ENCODE measurements at regions not wholly inside any gene's neighbourhood (a gene's known extent, or its start where the extent isn't known, plus 50 kb on each side); places are given as distances from the start of the nearest gene placed in this dataset.
A peak's percentile ranks its signal among the peaks of the same experiment; 100 is the strongest.

- H3K79me2 ChIP-seq, result no peaks in the 10 kb centered on the region
- no peaks in the 10 kb centered on the region for H3K36me3 ChIP-seq (replicated peaks; ENCODE audit: insufficient read depth, low read depth)
- no peaks in the 10 kb centered on the region for H3K9me2 ChIP-seq (replicated peaks; ENCODE audit: insufficient read depth)
- no peaks in the 10 kb centered on the region for H4K20me1 ChIP-seq (ENCODE audit: insufficient read depth, poor library complexity, severe bottlenecking)
- H3K9me3 ChIP-seq (ENCODE audit: low read depth), result no peaks in the 10 kb centered on the region
- no peak overlapping the region for H3K27ac ChIP-seq
- no peak overlapping the region for H3K4me3 ChIP-seq
- WGBS (ENCODE audit: low lambda C conversion rate, missing lambda C conversion rate), result 93% methylated on average over 5 of the region's 5 CpGs
- H2AFZ ChIP-seq, result no peak overlapping the region
- no peak for TF ChIP-seq CTCF (IDR thresholded peaks at IDR 0.05; ENCODE audit: poor library complexity)
- TF ChIP-seq EZH2phosphoT487 (IDR thresholded peaks at IDR 0.05; ENCODE audit: low read depth, severe bottlenecking, unreplicated experiment), result no peak
- TF ChIP-seq EZH2 (IDR thresholded peaks at IDR 0.05; ENCODE audit: borderline replicate concordance), result no peak
- H3K4me2 ChIP-seq, result no peak overlapping the region
- no peaks in the 10 kb centered on the region for H3K4me1 ChIP-seq (ENCODE audit: insufficient read depth)
- DNase-seq (ENCODE audit: low spot score), result no peak
- H3K27me3 ChIP-seq, result peaks cover 53% of the 10 kb centered on the region
Measured at GRCh38 chr5:167575330-167575729, 716.1 kb upstream of the WWC1 start.

- H3K9me2 ChIP-seq (replicated peaks; ENCODE audit: insufficient read depth), result no peaks in the 10 kb centered on the region
- 82% methylated on average over 2 of the region's 2 CpGs for WGBS (ENCODE audit: low lambda C conversion rate, missing lambda C conversion rate)
- H4K20me1 ChIP-seq (ENCODE audit: insufficient read depth, poor library complexity, severe bottlenecking), result no peaks in the 10 kb centered on the region
- H3K79me2 ChIP-seq, result no peaks in the 10 kb centered on the region
- peaks cover 50% of the 10 kb centered on the region for H3K27me3 ChIP-seq
- no peaks in the 10 kb centered on the region for H3K4me1 ChIP-seq (ENCODE audit: insufficient read depth)
- H2AFZ ChIP-seq, result no peak overlapping the region
- DNase-seq (ENCODE audit: low spot score), result no peak
- no peak overlapping the region for H3K27ac ChIP-seq
- no peaks in the 10 kb centered on the region for H3K36me3 ChIP-seq (replicated peaks; ENCODE audit: insufficient read depth, low read depth)
- H3K4me3 ChIP-seq, result no peak overlapping the region
- H3K4me2 ChIP-seq, result no peak overlapping the region
- H3K9me3 ChIP-seq (ENCODE audit: low read depth), result no peaks in the 10 kb centered on the region
- TF ChIP-seq EZH2 (IDR thresholded peaks at IDR 0.05; ENCODE audit: borderline replicate concordance), result no peak
- peak; percentile 25 for TF ChIP-seq CTCF (IDR thresholded peaks at IDR 0.05; ENCODE audit: poor library complexity)
- TF ChIP-seq EZH2phosphoT487 (IDR thresholded peaks at IDR 0.05; ENCODE audit: low read depth, severe bottlenecking, unreplicated experiment), result no peak
Measured at GRCh38 chr5:167576126-167576525, 715.3 kb upstream of the WWC1 start.

- WGBS (ENCODE audit: low lambda C conversion rate, missing lambda C conversion rate), result 42% methylated on average over 4 of the region's 4 CpGs
- no peaks in the 10 kb centered on the region for H3K36me3 ChIP-seq (replicated peaks; ENCODE audit: insufficient read depth, low read depth)
- no peak overlapping the region for H3K4me2 ChIP-seq
Measured at GRCh38 chr5:167576897-167577296, 714.5 kb upstream of the WWC1 start.

More at GRCh38 chr5:167576897-167577296, 714.5 kb upstream of the WWC1 start:
- H3K9me2 ChIP-seq (replicated peaks; ENCODE audit: insufficient read depth), result no peaks in the 10 kb centered on the region
- no peaks in the 10 kb centered on the region for H4K20me1 ChIP-seq (ENCODE audit: insufficient read depth, poor library complexity, severe bottlenecking)
- no peaks in the 10 kb centered on the region for H3K79me2 ChIP-seq
- TF ChIP-seq CTCF (IDR thresholded peaks at IDR 0.05; ENCODE audit: poor library complexity), result no peak
- no peak for TF ChIP-seq EZH2 (IDR thresholded peaks at IDR 0.05; ENCODE audit: borderline replicate concordance)
- no peak for TF ChIP-seq EZH2phosphoT487 (IDR thresholded peaks at IDR 0.05; ENCODE audit: low read depth, severe bottlenecking, unreplicated experiment)
- no peak overlapping the region for H2AFZ ChIP-seq
- H3K4me1 ChIP-seq (ENCODE audit: insufficient read depth), result no peaks in the 10 kb centered on the region
- H3K27ac ChIP-seq, result no peak overlapping the region
- DNase-seq (ENCODE audit: low spot score), result no peak
- H3K4me3 ChIP-seq, result no peak overlapping the region
- peaks cover 49% of the 10 kb centered on the region for H3K27me3 ChIP-seq
- H3K9me3 ChIP-seq (ENCODE audit: low read depth), result no peaks in the 10 kb centered on the region

Data from hepatocyte (in vitro differentiated cells).